Fibroblast of peridontal ligament (primary cell): ENCODE measurements at regions not wholly inside any gene's neighbourhood (a gene's known extent, or its start where the extent isn't known, plus 50 kb on each side); places are given as distances from the start of the nearest gene placed in this dataset.

Source experiments
- DNase-seq: peaks from one replicate; pipeline ENCODE4 v3.0.0-alpha.2; 2010; ENCODE audit errors: extremely low read depth

DNA sequence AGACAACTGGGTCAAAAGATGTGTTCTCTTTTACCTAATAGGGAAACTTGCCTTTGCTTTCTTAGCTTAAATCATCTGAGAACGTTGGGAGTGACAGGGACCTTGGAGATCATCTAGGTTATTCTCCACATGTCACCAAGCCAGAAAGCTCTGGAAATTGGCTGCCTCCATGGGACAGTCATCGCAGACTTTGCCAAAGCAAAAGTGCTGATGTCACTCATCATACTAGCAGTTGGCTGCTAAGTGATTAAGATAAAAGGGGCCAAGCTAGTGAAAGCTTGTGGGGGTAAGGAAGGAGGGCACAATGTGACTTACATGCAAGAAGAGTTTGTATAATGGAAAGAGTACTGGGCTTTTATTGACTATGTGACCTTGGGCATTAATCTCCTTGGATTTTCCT, 198.0 kb upstream of the PFN2 start:
- DNase-seq = peak; percentile 50

GRCh38 chr3:150165396-150166094, 194.8 kb upstream of the PFN2 start:
- no peak for DNase-seq

GRCh38 chr3:150161011-150161410, 190.3 kb upstream of the PFN2 start:
- DNase-seq = no peak

DNA sequence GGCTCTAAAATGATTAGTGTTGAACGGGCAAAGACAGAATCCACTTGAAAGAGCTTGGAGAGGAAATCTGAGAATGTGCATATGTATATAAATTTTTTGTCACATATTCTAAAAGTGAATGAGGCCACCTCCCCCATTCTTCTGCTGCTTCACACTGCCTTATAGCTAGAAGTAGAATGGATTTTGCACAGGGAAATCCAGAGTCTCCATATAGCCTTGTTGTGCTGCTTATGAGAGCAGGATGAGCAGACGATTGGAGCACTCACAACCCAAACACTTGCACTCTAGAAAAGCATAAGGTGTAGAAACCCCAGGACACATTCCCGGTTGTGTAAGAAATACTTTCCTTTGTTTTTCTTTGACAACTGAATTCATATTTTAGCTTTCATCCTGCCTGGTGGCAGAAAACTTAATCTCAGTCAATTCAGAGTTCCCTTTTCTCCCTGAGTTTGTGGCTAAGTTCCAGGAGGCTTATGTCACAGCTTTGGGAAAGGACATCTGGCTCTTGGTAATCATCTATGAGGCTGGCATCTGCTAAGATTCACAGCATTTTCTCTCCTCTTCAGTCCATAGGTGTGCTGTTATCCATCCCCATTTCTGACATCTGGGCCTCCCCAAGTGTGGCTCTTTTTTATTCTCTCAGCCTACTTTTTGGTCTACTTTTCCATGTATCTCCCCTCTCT, 188.4 kb upstream of the PFN2 start:
- DNase-seq = peak; percentile 69

DNA sequence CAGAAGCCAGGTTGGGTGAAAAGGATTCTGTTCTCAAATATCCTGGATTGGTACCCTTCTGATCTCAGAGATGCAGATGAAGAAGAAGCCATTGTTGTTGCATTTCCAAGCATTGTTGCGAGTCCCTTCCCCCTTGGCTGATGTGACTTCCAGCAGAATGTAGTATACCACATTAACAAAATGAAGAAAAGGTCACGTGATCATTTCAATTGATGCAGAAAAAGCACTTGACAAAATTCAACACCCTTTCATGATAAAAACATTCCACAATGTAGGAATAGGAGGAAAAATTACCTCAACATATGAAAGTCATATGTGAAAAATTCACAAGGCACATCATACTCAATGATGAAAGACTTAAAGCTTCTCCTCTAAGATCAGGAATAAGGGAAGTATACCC, 181.9 kb upstream of the PFN2 start:
- no peak for DNase-seq

DNA sequence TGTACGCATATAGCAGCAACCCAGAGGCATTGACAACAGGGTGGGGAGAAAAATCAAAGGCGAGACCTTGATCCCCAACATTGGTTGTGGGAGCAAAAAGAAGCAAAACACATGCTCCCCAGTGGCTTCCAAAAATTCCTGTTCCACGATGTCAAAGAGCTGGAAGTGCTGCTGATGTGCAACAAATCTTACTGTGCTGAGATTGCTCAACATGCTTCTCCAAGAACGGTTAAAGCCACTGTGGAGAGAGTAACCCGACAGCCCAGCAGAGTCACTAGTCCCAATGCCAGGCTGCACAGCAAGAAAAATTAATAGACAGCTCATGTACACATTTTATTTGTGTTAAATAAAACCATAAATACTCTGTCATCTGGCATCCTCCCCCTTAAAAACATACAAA, 179.9 kb upstream of the PFN2 start:
- DNase-seq = peak; percentile 59

DNA sequence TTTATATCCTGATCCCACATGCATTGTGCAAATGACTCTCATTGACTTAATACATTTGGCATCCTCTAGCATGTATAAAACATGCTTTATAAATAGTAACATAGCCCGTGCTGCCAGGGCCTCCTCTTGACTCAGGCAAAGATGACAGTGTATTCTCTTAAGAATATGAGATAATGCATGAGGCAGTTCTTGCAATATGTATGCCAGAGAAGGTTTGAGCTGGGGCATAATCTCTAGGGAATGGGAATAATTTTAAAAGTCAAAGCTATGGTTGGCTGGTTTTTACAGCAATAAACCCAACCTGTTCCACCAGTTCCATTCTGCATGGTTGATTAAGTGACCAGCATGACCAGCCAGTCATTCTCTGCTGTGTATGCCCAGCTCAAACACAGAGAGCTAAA, 179.0 kb upstream of the PFN2 start:
- peak; percentile 96 for DNase-seq

DNA sequence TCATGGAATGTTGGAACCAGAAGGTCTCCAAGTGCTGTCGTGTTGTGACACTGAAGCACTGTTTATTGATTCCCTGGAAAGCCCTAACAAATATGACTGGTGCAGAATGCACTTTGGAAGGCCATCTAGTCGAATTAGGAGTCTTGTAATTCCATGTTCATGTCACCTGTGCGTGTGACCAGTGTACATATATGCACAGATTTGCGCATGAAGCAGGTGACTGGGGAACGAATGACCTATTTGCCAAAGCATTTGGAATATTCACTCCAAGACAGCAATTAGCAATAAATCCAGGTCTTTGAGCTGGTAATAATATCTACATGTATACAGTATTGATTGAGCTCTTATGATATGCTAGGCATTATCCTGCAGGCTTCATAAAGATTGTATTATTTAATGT, 177.5 kb upstream of the PFN2 start:
- DNase-seq = no peak

DNA sequence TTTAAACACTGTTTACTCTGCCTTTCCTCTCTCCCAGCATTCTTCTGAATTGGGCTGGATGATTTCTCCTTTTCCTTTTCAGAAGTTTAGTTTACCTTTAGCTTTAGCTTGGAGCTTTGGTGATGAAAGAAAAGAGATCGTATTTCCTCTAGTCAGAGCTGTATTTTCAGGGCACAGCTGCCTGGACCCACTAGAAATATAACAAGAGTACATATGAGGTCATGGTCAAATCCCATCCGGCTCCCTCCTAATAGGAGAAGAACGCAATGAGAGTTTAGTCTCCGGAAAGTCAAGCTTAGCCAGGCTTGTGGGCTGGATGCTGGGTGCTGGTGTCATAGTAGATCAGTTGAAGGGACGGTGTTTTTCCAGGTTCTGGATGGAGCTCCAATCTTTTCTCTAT, 177.1 kb upstream of the PFN2 start:
- peak; percentile 90 for DNase-seq

DNA sequence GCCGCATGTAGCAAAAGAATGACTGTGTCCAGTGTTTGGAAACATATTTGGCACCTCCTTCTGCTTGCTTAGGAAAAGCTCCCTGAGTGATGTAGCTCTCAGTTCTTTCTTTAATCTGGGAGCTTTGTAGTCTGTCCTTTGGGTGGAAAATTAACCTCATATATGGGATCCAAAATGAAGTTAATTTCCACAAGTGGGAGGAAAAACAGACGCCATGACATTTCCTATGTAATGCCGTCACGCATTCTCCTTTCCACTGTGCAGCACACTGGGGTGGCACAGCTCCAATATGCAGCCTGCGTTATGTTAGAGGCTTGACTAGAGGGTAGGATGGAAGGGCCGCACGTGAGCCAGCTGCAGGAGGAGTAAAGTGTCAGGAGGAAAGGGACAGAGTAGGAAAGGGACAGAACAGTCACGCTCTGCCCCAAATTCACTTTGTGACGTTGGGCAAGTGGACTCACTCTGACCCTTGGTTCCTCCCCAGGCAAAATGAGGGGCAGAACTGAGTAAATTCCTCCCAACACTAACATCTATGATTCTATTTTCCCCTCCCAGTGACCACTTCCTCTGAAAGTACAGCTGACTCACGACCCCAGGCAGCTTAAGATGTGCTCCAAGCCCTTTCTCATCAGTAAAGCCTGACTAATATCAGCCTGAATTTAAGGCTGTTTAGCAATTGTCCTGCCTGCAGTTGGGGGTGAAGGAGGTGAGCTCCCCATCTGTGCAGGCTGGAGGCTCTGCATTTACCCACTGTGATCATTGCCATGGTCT, 176.5 kb upstream of the PFN2 start:
- peak; percentile 86 for DNase-seq

DNA sequence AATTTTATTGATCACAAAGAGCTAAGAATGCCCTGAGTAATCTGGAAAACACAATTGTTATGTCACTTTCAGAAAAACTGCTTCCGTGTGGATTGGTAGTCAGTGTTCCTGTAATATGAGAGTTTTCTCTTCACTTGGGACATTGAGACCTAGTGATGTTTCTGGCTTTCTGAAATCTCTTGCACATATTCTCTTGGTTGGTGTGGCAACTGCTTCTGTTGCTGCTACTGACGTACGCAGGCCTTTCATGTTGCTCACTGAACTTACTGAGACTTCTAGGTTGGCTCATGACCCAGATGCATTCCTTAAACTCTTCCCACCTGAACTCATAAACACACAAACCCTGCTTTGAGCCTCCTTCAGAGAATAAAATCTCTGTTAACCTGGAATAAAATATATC, 175.0 kb upstream of the PFN2 start:
- DNase-seq = peak; percentile 42

- no peak for DNase-seq
Observed at GRCh38 chr3:150144191-150144708, 173.6 kb upstream of the PFN2 start.

GRCh38 chr3:150142936-150143335, 172.2 kb upstream of the PFN2 start:
- DNase-seq = peak; percentile 38

GRCh38 chr3:150141790-150142326, 171.2 kb upstream of the PFN2 start:
- DNase-seq = no peak

- DNase-seq = no peak
Observed at GRCh38 chr3:150140614-150141321, 170.1 kb upstream of the PFN2 start.

DNA sequence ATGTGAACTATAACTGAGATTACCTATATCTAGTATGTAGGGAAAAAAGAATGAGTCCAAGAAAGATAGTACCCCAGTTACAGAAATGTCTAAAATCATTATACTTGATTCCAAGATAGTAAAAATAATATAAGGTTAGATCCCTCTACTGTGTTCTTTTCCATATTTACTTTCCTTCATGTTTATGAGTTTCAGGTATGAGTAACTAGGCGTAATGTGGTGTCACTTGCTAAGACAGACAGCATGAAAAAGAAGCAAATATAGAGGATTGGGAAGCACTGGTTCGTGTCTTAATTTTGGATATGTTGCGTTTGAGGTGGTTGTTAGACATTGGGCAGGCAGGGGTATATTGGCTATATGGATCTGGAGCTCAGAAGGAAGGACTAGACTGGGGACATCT, 168.1 kb upstream of the PFN2 start:
- DNase-seq = no peak

DNA sequence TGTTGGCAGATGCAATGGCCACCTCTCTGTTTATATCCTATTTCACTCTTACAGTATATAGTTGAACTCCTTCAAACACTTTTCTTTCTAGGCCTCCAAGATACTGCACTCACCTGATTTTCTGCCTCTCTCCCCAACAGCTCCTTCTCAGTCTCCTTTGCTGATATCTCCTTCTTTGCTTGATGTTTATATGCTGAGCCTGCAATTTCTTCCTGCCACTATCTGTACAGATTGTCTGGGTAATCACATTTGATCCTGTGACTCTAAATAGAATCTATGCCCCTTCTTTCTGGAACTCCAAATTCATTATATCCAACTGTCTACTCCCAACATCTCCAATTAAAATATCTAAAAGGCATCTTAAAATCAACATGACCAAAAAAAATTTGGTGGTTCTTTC, 165.5 kb upstream of the PFN2 start:
- no peak for DNase-seq

DNA sequence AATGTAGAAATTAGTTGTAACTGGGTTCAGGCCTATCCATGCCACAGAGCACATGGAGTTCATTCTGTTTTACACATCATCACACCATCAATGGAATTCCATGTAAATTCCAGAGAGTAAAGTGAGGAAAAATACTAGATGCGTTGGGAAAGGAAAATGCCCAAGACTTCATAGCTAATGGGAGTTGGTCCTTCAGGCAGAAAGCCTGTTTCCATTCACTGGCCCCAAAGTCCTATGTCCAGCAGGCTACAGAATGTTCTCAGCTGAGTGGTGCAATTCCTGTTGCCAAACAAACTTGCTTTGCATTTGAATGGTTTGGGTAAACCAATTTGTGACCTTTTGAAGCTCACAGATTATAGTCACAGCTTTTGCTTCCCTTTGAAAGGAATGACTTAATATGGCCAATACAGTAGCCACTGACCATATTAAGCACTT, 164.6 kb upstream of the PFN2 start:
- peak; percentile 37 for DNase-seq

GRCh38 chr3:150133293-150133692, 162.6 kb upstream of the PFN2 start:
- DNase-seq = no peak

DNA sequence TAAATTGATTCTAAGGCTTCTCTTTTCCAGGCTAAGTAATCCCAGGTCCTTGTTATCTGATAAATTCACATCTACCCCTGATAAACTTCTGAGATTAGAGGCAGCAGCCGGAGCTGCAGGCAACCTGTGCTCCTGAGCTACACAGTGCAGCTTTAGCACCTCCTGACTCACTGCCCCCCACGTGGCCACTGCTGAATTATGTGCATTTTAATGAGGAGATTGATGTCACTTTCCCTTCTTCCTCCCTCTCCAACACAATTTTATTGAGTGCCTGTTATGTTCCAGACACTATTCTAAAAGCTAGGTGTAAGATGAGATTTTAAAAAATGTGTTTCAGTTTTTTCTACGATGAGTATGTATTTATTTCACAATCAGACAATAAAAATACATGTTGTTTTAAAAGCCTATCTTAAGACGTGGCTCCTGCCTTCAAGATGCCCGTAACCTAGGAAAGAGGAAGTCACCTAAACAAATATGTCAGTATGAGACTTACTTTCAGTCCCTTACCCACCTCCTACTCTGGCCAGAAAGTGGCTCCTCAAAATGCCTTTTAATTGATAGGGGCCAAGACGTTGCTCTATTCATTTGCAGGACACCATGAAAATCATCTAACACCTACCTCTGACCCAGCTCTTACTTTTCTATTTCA, 161.5 kb upstream of the PFN2 start:
- no peak for DNase-seq

GRCh38 chr3:150131663-150132062, 161.0 kb upstream of the PFN2 start:
- no peak for DNase-seq
